ENCODE measurements at regions not wholly inside any gene's neighbourhood (a gene's known extent, or its start where the extent isn't known, plus 50 kb on each side); places are given as distances from the start of the nearest gene placed in this dataset.

GRCh38 chr12:84362552-84362897 is 550.1 kb downstream of the SLC6A15 start (continued):
- no peak for TF ChIP-seq GABPA (IDR thresholded peaks at IDR 0.05; ENCODE audit: borderline replicate concordance, insufficient read depth, low read length)
- TF ChIP-seq RNF2 (IDR thresholded peaks at IDR 0.05; ENCODE audit: borderline replicate concordance, low read depth, low read length, missing control alignments, poor library complexity, severe bottlenecking): no peak
- no peak for TF ChIP-seq CTBP2 (IDR thresholded peaks at IDR 0.05; ENCODE audit: borderline replicate concordance, insufficient read depth, insufficient read length, low read length)

Data from H1 (cell line).